OCI-M1 (cell line): ENCODE measurements at regions not wholly inside any gene's neighbourhood (a gene's known extent, or its start where the extent isn't known, plus 50 kb on each side); places are given as distances from the start of the nearest gene placed in this dataset.
"Not testable (repeated sequence)": the region's sequence is repeated elsewhere in the genome, so short reads cannot be mapped to it uniquely, and the experiment has no call there.

ENCODE experiments used
- DNase-seq: peaks from one replicate; lab custom pipeline; 2025; lab: John Stamatoyannopoulos, UW

DNA sequence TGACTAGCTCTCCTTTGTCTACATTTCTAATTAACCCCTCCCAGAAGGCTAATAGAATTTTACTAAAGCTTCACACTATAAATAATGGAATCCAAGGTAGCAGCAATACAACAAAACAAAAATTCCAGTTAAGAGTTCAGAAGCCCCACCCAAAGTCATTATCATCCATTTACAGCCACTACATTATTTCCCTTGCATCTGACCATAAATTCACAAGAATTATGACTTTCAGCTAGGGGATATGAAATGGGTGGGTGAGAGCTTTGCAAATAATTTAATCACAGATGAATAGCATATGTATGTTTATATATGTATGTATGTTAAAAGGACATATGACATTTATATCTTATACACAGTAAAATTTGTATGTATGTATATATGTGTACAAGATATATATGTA, 65.3 kb upstream of the PTGDR start:
- DNase-seq: no peak

DNA sequence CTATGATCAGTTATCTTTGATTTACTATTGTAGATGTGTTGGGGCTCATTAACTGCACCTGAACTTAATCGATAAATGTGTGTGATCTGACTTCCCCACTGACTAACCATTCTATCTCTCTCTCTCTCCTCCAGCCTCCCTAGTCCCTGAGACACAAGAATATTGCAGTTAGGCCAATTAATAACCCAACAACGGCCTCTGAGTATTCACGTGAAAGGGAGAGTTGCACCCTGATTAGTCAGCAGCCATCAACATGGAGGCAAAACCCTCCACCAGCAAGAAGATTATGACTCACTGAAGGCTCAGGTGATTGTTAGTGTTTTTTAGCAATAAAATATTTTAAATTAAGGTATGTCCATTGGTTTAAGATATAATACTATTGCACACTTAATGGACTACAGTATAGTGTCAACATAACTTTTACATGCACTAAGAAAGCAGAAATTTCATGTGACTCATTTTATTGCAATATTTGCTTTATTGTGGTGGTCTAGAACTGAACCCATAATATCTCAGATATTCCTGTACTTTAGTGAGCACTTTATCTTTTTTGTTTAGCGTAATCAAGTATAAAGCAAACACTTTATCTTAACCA, 77.1 kb upstream of the PTGDR start:
- DNase-seq: no peak

DNA sequence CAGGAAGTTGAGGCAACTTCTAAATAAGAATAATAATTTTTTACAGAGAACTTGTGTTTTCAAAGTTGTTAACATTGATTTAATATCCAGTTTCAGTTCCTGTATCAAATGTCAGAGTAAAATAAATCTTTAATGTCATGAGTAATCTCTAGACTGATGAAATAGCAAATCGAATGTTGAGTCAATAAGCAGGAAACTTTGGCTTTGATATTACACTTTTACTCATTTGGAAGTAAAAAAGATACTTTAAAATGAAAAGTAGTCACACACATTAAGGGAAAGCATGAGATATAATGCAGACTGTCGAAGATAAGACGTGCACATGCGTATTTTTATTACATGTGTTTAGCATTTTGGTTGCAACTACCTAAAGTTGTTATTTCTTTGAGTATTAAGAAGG, 78.2 kb upstream of the PTGDR start:
- no peak for DNase-seq

DNA sequence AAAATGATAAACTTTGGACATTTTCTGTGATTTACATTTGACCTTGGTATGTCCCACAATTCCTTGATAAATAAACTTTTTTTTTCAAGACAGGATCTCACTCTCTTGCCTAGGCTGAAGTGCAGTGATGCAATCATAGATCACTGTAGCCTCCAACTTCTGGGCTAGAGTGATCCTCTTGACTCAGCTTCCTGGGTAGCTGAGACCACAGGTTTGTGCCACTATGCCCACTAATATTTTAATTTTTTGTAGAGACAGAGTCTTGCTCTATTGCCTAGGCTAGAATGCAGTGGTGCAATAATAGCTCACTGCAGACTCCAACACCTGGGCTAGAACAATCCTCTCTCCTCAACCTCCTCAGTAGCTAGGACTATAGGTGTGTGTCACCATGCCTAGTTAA, 79.1 kb upstream of the PTGDR start:
- DNase-seq: no peak

DNA sequence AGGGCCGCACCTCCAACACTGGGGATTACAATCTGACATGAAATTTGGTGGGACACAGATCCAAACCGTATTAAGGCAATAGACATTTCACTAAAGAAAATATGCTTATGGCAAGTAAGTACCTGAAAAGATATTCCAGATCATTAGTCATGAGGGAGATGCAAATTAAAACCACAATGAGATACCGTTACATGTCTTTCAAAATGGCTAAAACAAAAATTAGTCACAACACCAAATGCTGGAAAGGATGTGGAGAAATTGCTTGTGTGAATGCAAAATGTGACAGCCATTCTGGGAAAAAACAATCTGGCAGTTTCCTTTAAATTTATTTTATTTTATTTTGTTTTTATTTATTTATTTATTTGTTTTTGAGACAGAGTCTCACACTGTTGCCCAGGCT, 82.3 kb upstream of the PTGDR start:
- DNase-seq: no peak

DNA sequence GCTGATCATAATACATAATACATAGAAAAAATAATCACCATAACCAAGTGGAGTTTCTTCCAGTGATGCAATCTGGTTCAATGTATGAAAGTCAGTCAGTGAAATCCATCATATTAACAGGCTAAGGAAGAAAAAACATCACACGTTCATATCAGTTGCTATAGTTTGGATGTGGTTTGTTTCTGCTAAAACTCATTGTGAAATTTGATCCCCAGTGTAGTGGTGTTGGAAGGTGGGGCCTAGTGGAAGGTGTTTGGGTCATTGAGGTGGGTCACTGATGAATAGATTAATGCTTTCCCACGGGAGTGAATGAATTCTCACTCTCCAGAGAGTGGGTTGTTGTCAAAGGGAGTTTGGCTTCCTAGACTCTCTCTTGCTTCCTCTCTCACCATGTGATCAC, 84.6 kb upstream of the PTGDR start:
- DNase-seq: no peak

DNA sequence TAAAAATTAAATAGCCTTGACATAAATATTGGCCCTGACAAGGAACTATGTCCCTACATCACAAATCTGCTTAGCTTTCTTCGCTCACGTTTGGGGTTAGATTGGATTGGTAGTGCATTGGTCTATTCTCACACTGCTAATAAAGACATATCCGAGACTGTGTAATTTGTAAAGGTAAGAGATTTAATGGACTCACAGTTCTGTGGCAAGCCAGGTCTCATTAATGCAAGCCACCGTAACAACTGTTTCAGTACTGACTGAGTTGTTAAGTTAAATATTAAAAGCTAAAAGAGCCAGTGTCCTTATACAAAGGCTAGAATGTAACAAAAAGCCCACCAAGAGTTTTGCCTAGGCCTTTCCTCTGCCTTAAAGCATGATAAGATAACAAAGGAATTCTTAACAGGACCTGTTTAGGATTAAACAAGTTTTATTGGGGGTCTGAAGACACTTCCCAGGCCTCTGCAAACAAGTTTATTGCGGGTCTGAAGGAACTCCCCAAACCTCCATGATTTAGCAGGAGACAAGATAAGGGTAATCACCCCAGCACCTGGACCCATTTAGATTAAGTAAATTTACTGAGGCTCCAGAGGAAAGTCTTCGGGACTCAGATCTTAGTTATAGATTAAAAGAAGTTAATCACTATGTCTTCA, 88.2 kb upstream of the PTGDR start:
- no peak for DNase-seq

DNA sequence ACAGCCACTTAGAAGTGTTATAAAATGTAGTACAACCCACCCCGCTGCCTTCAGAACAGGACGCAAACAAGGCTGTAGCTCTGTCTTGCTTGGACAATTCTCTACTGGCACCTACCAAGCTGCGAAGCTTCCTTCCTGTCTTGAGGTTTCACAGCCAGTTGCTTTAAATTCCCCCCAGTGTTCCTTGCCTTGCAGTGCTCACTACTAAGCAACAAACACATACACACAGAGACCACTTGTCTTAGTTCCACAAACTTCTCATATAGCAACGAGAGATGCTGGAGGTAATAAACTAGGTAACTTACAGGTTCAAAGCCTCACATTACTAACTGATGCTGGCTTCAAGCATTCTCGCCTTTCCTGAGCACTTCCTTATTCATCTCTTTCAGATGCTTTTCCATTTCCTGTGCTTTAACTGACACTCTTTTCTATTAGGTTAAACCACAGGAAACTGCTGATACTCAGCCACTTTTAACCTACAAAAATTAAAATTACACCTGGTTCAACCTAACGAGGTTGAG, 91.5 kb upstream of the PTGDR start:
- no peak for DNase-seq

DNA sequence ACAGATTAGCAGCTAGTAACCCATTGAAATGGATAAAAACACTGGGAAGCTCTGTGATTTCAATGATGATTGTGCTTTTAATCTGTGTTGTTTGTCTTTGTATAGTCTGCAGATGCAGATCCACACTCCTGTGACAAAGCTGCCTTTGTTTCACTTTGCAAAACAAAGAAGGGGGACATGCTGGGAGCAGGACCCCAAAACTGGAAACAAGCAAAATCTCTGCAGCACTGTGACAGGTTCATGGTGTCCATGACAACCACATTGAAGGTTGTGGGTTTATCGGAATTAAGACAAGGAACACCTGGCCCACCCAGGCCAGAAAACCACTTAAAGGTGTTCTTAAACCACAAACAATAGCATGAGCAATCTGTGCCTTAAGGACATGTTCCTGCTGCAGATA, 95.6 kb upstream of the PTGDR start:
- DNase-seq: peak; percentile 0

DNA sequence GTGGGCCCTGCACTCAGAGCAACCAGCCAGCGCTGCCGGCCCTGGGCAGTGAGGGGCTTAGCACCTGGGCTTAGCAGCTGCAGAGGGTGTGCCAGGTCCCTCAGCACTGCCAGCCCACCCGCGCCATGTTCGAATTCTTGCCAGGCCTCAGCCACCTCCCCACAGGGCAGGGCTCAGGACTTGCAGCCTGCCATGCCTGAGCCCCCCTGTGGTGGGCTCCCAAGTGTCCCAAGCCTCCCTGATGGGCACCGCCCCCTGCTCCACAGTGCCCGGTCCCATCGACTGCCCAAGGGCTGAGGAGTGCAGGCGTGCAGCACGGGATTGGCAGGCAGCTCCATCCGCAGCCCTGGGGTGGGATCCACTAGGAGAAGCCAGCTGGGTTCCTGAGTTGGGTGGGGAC, 98.0 kb upstream of the NID2 start:
- DNase-seq: no peak

DNA sequence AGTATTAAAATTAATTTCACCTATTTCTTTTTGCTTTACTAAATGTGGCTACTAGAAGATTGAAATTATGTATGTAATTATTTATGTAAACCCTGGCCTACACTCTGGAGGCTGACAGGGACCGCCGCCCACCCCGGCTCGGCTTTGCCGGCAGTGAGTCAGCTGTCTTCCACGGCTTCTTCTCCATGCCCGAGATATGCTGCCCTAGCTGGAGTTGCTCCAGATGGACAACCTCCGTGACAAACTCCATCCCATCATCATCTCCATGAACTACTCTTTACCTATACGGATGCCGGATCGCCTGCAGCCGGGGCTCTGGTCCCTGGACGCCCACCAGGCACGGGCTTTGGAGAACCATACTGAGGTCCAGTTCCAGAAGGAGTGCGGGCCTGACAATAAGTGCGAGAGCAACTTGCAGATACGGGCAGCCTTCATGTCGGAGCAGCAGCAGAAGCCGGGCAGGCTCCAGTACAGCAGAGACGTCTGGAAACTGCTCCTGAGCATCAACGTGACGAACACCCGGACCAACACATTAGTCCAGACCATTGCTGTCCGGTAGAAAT, 86.9 kb upstream of the NID2 start:
- no peak for DNase-seq

DNA sequence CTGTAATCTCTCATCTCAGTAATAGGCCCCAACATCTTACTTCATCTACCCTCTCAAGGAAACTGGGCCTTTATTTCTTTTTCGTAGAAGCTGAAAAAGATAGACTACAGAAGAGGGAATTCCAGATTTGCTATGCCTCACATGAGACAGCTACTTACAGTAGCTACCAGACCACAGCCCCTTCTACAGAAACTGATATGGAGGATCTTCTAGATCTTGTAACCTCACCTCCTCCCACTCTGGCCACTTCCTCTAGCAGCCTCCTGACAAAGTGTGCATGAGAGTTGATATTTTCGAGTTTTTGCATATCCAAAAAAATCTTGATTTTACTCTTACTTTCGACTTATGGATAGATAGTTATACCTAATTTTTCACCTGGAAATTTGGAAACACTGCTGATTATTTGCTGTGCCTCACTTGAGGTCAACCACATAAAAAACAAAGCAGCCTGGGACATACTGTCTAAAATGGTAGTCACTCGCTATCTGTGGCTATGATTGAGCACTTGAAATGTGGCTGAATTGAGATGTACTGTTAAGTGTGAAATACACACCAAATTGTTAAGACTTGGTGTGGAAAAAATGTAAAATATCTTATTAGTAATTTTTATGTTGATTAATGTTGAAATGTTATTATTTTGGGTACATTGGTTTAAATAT, 86.3 kb upstream of the NID2 start:
- peak; percentile 49 for DNase-seq

DNA sequence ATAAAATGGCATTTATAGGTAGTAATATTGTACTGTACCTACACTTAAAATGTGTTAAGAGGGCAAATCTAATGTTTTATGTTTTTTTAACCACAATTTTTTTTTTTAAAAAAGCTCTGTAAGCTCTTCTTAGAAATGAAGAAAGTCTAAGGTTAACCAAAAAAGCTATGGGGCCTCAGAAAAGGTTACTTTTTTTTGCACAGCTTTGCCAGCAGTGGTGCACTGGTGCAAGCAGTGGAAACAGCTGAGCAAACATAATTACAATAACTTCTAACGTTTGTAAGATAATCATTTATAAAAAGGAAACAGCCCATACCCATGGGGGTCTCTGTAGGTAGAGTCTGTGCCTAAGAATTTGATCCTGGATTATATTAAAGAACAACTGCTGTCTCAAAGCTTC, 85.1 kb upstream of the NID2 start:
- DNase-seq: no peak

DNA sequence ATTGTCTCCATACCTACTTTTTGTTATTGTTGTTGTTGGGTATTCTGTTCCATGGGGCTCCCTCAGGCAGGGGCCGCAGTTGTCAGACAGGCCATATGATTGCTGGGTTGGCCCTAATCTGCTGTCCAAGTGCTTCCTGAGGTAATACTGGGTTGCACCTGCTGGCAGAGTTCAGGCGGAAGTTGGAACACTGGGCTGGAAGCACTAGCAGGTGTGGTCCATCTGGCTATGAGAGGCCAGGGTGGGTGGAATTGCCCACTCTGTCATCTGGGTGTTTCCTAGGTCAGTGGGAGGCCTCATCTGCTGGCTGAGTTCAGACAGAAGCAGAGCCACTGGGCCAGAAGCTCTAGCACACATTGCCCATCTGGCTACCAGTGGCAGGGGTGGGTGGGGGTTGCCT, 81.3 kb upstream of the NID2 start:
- no peak for DNase-seq

DNA sequence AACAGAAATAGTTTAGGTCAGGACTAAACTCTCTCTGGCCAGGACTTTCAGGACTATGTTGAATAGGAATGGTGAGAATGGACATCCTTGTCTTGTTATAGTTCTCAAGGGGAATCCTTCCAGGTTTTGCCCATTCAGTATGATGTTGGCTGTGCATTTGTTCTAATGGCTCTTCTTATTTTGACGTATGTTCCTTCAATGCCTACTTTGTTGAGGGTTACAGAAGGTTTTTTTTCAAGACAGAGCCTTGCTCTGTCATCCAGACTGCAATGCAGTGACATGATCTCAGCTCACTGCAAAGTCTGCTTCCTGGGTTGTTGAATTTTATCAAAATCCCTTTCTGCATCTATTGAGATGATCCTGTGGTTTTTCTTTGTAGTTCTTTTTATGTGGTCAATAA, 79.5 kb upstream of the NID2 start:
- no peak for DNase-seq

DNA sequence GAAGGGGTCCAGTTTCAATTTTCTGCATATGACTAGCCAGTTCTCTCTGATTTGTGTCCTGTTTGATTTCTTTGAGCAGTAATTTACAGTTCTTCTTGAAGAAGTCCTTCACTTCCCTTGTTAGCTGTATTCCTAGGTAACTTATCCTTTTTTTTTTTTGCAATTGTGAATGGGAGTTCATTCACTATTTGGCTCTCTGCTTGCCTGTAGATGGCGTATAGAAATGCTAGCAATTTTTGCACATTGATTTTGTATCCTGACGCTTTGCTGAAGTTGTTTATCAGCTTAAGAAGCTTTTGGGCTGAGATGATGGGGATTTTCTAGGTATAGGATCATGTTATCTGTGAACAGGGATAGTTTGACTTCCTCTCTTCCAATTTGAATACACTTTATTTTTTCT, 77.6 kb upstream of the NID2 start:
- no peak for DNase-seq

DNA sequence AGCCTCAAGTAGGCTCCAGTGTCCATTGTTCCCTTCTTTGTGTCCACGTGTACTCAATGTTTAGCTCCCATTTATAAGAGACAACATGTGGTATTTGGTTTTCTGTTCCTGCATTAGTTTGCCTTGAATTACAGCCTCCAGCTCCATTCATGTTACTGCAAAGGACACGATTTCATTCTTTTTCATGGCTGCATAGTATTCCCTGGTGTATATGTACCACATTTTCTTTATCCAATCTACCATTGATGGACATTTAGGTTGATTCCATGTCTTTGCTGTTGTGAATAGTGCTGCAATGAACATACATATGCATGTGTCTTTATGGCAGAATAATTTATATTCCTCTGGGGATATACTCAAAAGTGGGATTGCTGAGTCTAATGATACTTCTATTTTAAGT, 75.2 kb upstream of the NID2 start:
- not testable (repeated sequence) for DNase-seq

DNA sequence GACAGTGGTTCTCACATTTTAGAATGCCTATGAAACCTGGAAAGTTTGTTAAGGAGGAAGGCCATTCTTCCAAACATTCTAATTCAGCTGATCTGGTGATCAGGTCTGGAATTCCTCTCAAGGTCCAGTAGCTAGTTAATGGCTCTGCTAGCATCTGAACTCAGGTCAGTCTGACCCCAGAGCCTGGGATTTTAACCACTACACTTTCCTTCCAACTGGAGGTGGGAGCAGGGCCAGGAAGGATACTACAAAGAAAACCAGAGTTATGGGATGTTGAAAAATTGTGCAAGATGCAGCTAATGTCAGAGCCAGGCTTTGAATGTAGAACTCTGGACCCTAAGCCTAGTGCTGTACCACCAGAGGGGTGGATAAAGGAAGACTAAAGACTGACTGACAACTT, 73.6 kb upstream of the NID2 start:
- DNase-seq: no peak

DNA sequence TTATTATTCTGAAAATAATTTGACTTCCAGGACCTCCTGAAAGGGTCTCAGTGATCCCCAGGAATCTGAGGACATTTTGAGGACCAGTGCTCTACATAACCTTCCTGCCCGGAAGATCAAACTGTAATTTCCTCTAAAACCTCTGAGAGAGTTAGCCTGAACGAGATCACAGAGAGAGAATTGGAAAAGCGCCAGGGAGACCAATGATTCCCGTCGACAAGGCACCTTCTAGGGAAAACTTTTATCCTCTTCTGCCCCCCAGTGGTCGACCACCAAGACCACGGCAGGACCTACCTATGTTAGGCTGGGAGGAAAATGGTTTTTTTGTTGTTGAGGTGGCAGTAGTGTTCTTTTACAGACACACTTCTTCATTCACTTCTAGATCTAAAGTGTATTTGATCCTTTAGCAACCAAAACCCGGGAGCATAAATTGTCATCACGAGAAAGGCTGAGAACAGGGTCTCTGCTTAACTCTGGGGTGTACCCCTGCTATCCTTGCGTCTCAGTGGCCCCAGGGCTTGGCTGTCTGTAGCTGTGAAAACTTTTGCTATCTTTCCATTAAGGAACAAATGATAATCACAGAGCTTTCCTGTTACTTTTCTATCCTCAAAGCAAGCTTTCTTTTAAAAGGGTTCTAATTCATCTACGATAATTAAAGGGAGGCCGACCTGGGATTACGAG, 62.9 kb upstream of the NID2 start:
- peak; percentile 88 for DNase-seq

DNA sequence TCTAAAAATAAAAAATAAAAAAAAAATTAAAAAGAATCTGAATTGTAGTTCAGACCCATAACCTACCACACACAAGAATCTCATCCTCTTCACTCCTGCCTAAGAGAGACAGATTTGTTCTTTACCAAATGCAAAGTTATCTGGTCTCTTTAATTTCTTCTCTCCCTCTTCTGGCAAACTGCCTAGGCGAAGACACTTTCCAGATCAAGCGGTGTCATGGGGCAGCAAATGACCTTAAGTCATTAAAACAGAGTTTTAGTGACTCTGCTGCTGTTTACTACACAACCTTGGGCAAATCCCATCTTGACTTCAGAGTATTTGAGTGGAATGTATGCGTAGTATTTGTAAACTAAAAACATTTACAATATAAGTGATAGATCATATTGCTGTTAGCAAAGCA, 60.9 kb upstream of the NID2 start:
- no peak for DNase-seq

DNA sequence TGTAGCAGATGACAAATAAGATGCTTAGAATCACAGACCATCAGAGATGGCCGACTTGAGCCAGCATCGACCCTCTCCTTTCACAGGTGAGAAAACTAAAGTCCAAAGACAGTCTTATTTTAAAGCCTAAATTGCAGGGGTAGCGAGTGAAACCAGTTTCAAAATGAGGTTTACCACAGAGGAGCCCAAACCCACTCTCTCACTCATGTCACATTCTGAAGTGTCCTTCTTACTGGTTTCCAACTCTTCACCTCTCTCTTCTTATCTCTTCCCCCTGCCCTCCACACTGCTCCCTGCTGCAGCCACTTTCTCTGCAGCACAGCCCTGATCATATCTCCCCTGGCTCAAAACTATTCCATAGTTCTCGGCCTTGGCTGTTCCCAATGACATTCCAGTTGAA, 57.0 kb upstream of the NID2 start:
- no peak for DNase-seq

DNA sequence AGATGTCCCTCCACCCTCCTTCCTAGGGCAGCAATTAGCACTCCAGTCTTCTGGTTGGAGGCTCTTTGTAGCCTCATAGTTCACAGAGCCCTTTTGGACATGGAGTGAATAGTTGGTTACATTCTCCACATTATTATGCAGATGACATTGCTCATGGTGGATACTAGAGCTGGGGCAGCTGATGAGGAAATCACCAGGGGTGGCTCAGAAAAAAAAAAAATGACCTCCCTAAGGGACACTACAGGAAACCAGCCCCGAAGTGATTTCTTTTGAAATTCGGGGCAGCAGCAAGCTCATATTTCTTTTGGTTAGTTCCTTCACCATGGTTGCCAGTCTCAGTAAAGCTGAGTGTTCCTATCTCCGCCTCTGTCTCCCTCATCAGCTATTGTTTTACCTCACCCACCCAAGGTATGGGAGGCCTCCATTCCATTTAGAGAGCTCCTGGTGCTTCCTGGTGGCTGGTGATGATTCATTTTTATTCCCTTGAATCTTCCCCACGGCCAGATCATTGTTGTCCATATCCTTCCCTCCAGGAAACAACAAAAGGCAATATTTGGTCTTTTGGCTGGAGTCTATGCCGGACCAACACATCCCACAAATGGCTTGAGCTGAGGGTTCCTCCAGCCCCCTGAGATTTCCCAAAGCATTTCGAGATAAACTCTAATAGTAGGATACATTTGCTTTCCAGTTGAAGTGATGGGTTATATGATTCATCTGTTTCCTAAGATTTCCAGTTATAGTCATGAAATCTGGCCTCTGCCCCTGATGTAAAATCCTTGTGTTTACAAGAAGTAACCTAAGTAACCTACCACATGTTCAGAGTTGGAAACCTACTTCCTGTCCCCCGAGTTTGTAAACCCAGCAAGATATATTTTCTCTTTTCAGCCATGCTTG, 56.2 kb upstream of the NID2 start:
- DNase-seq: no peak
